HG03469 (cell line): ENCODE measurements at regions not wholly inside any gene's neighbourhood (a gene's known extent, or its start where the extent isn't known, plus 50 kb on each side); places are given as distances from the start of the nearest gene placed in this dataset.

Experiments used
- ATAC-seq: cut with Tn5 transposase; IDR thresholded peaks from one replicate; pipeline ENCODE4 v1.9.1; 2021; ENCODE audit warnings: mild to moderate bottlenecking, moderate library complexity, moderate number of reproducible peaks; ENCODE audit not compliant: unreplicated experiment

DNA sequence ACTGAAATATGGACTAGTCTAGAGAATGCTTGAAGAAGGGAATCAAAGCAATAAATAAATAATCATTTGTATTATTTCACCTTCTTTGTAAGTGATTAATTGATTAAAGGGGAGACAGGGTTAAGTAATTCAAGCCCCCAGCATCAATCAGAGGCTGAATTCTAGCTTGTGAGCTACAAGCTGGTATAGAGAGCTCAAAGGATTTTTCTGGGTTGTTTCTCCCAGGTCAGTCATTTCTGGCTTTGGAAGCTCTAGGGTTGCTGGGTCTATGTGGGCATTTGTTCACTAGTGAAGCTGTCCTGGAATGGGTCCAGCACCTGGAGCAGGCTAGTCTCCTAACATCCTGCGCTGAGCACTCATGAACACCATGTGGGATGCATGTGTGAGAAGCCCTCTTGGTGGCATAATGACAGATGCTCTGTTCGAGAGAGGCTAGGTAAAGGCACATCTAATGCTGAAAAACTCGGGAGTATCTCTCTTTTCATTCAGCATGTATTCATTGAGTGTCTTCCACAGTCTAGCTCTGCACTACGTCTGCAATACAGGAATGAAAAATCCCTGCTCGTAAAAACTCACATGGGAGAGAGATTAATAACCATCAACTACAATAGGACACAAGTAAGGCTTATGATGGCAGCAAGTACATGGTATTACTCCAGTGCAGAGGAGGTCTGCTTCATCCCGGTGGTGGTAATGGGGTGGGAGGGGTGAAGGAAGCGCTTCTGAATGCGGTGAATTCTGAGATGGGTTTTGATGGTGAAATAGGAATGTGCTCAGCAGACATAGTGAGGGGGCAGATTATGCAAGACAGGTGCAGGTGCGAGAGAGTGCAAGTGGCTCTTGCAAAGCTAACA, 68.0 kb upstream of the NRP1 start:
- no peak for ATAC-seq

DNA sequence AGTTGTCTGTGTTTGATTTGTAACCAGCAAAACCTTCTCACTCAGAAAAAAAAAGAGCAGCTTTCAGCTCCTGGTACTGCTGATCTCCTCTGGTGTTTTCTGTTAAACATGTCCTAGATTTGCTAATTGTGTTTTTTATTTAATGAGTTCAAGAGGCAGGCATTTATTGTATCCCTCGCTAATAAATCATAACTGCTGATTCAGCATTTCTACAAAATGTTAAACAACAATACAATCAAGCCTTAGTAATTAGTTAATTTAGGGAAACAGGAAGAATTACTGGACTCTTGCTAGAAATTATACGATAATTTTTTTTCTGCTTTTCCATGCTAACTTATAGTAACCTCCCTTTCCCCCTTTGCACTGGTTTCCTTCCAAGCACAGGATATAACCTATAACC, 66.8 kb upstream of the NRP1 start:
- ATAC-seq = no peak

DNA sequence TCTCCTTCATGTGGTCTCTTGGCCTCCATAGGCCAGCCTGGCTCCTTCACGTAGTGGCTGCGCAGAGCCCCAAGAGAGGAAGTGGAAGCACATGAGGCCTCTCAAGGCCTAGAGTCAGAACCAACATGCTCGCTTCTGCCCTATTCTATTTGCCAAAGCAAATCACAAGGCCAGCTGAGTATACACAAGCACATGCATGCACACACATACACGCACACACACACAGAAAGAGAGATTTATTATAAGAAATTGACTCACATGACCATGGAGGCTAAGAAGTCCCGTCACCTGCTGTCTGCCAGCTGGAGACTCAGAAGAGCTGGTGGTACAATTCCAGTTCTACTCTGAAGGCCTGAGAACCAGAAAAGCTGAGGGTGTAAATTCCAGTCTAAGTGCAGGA, 64.3 kb upstream of the NRP1 start:
- ATAC-seq = no peak

DNA sequence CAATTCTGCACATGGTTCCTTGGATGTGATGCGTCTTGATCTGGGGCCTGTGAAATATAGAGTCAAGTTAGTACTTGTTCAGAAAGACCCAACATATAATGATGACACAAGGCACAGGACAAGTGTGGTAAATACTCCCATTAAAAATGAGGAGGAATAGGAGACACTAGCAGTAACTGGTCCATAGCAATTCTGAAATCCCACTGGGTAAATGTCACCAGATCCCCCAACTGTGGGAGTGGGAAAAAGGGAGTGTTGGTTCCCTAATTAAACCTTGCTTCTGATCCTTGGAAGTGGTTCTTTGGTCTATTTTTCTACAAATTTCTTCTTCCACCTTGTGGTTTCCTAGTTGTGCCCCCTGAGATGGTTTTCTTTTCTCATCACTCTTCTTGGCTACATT, 62.5 kb upstream of the NRP1 start:
- ATAC-seq = no peak

DNA sequence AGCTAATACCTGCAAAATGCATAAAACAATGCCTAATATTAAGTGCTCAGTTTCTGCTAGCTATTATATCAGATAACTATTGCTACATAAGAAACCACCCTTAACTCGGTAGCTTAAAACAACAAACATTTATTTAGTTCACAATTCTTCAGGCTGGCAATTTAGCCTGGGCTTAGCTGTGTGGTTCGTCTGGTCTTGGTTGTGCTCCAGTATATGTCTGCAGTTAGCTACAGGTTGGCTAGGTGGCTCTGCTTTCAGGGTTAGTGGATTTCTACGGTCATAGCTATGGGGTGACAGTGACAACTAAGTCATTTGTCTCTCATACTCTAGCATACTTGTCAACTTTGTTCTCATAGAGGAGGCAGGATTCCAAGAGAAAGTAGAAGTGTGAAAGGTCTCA, 61.8 kb upstream of the NRP1 start:
- ATAC-seq = no peak

DNA sequence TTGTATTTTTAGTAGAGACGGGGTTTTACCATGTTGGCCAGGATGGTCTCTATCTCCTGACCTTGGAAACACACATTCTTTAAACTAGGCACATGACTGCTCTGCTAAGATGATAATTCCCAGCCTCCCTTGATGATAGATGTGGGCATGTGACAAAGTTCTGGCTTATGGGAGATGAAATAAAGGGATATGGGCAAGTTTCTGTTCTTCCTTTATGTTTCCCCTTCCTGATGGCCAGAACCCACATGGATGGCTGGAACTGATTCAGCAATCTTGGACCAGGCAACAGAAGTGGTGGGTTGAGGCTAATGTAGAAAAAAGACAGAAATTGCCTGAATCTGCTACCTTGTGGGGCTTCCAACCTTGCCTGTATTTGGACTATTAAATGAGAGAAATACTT, 60.7 kb upstream of the NRP1 start:
- ATAC-seq = no peak

DNA sequence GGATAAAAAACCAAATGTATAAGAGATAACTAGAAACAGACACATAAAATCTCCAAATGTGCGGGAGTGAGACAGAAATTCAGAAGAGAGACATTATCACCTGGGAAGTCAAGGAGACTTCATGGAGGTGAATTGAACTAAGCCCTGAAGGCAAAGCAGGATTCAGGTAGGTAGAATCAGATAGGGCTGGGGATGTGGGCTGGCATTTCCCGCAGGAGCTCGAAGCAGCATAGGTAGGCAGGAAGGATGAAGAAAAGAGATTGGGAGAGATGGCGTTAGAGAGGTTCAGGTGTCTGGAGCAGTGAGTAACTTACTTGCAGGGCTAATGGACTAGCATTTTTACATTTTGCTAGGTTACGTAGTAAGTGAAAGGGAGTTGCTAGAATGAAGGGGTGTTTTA, 58.2 kb upstream of the NRP1 start:
- no peak for ATAC-seq

DNA sequence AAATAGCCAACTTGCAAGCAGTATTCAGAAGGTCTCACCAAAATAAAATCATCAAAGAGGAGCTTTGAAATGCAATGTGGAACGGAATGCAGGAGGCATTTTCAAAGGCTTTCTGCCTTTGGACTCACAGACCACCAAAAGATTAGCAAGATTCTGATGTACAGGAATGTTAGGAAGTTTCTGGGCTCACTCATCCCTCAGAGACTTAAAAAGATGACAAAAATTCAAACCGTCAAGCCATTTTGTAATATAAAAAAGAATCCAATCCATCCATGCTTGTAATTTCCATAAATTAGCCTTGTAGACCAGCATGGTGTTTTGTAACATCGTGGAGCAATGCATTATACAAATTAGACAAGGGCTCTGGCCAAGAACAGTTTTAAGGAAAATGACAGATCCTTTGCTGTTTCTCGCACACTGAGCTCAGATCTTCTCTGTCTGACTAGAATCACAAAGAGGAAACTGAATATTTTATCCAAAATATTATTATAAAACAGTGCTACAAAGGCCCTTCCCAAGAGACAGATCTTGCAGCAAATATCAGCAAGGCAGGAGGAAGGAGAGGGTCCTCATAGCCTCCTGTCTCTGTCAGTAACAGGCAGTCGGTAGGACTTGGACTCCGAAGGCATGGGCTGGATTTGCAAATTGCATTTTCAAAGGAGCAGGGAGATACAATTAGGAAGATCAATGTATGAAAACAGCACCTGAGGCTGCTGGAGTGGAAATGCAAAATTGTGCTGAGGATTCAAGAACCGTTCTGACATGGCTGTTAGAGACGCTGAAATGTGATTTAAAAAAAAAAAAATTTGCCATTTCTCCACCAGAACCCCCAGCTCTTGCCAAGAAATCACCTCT, 57.4 kb upstream of the NRP1 start:
- no peak for ATAC-seq

DNA sequence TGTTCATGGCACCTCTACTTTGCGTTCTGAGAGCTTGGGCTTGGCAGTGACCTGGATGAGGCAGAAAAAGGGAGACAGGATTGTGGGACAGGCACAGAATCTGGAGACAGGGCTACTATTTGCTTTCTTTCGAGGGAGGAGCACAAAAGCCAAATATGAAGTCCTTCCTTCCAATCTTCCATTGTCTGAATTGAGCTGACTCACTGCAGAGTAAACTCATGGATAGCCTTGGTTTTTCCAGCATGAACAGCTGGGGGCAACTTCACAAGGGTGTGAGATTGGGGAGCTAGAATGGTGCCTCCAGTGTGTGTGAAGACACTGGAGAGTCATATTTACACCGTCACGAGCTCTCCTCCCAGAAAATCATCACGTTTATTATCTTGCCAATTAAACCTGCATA, 55.6 kb upstream of the NRP1 start:
- no peak for ATAC-seq

DNA sequence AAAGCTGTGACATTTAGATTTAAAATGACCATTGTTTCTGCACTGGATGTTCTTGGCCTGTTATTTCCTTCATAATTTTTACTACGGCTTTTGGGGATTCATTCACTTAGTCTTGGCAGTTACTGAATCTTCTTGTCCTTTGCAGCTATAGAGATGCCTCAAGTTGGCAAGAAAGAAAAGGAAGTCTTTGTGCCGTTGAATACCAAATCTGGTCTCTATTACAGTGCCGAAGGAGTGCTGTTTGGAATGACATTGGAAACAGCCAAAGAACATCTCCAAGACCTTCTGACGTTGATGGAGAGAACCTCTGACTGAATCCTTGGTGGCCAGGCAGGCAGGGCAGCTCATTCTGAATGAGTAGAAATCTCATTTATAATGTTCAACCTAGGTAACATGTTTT, 54.3 kb upstream of the NRP1 start:
- no peak for ATAC-seq

DNA sequence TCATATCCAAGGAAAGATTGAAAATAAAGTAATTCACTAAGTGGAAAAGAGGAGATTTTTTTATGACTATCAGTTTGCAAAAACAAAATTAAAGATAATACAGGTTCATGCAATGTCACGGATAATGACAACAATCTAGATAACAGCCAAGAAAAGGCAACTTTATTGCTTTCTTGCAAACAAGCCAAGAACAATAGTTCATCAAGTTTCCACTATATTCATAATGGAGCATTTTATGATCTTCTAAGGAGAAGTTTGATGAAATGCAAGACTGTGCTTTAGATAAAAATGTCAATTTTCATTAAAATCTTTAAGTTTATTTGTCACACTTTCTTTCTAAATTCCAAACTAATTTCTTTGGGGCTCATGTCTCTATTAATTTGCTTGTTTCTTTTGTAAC, 53.9 kb upstream of the NRP1 start:
- no peak for ATAC-seq

DNA sequence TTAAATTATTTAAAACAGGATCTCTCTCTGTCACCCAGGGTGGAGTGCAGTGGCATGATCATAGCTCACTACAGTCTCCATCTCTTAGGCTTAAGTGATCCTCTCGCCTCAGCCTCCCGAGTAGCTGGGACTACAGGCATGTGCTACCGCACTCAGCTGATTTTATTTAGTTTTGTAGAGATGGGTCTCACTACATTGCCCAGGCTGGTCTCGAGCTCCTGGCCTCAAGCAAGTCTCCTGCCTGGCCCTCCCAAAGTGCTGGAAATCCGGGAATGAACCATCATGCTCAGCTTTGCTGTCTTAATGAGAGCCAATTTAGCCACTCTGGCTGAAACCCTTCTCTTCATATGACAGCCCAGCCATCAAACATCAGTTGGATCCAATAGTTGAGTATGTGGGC, 53.3 kb upstream of the NRP1 start:
- ATAC-seq = no peak

DNA sequence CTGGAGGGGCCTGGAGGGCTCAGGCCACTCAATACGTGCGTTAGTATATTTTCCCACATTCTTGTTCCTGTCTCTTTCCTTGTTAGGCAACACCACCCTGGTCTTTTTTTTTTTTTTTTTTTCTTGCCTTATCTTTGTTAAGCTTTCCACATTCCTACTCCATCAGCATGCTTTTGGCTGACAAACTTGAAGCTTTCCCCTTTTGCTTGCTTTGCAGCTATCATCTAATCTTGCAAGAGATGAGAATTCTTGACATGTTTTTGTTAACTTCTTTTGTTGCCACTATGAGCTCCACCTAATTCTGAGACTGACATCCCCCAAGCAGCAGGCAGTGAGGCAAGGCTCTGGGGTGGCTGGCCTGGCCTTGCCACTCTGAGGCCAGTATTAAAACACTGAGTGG, 52.5 kb upstream of the NRP1 start:
- ATAC-seq = no peak

DNA sequence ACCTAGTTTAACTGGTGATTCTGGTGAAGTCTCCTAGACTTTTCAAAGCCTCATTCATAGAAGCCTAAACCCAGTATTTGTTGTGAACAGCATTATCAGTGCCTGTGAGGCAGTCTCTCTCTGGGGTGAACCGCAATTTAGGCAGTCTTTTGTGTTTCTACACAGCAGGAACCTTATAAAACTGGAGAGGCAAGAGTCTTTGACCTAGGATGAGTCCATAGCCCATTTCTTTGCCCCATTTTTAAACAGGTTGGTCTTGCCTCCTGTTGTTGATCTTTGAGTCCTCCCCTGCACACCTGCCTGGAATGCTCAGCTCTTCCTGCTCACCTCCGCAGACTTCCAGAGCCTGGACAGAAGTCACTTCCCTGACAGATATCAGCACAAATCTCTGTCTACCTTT, 51.2 kb upstream of the NRP1 start:
- ATAC-seq = no peak

DNA sequence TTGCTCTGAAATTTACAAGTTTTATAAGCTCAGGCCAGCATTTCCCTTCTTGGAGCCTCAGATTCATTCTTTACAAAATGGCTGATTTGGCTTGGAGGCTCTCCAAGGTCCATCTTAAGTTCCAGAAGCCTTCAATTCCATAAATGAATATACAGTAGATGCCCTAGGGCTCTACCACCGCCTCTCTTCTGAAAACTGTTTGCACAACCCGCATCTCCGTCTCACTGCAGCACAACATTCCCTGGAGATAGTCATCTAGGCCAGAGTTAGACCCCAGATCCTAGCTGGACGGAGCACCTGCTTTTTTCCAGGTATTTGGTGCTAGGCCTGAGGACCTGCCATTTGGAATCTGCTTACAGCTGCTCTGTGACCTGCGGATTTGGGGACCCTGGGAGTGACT, 50.5 kb upstream of the NRP1 start:
- no peak for ATAC-seq
